CD14-positive monocyte (primary cell): ENCODE measurements at regions not wholly inside any gene's neighbourhood (a gene's known extent, or its start where the extent isn't known, plus 50 kb on each side); places are given as distances from the start of the nearest gene placed in this dataset.

Source experiments
- DNase-seq, 3 donors: peaks; one replicate each; pipeline ENCODE4 v3.0.0-alpha.2; 2011 to 2022
- H2AFZ ChIP-seq: 2 replicates; pipeline ENCODE4 v1.6.0; 2012; ENCODE audit warnings: mild to moderate bottlenecking, low read depth, low read length, inconsistent platforms; ENCODE audit not compliant: insufficient read depth, poor library complexity, severe bottlenecking
- H3K27ac ChIP-seq, 2 donors: 1 replicate in 1 of 2; 2 replicates in 1 of 2; pipeline ENCODE4 v1.5.1; 2012 to 2013; ENCODE audit warnings: low read length in 2 of 2, control low read depth in 1 of 2, inconsistent platforms in 1 of 2, low read depth in 1 of 2, mild to moderate bottlenecking in 1 of 2
- H3K27me3 ChIP-seq, 2 donors: one replicate each; pipeline versions ENCODE4 v1.6.0 to v1.6.1; 2011 to 2013; ENCODE audit warnings: low read length in 2 of 2; ENCODE audit not compliant: control insufficient read depth in 2 of 2, insufficient read depth in 2 of 2
- H3K36me3 ChIP-seq, 2 donors: replicated peaks in 1 of 2; 1 replicate in 1 of 2; 2 replicates in 1 of 2; pipeline versions ENCODE4 v1.5.1 to v1.6.1; 2012 to 2013; ENCODE audit warnings: low read length in 2 of 2, control low read depth in 1 of 2, inconsistent platforms in 1 of 2, mild to moderate bottlenecking in 1 of 2; ENCODE audit not compliant: insufficient read depth in 2 of 2, control insufficient read depth in 1 of 2
- H3K4me1 ChIP-seq, 2 donors: 1 replicate in 1 of 2; 2 replicates in 1 of 2; pipeline versions ENCODE4 v1.5.1 to v1.6.1; 2012 to 2013; ENCODE audit warnings: low read length in 2 of 2, control low read depth in 1 of 2, inconsistent platforms in 1 of 2, mild to moderate bottlenecking in 1 of 2, moderate library complexity in 1 of 2; ENCODE audit not compliant: insufficient read depth in 2 of 2, control insufficient read depth in 1 of 2
- H3K4me2 ChIP-seq: replicated peaks from 2 replicates; pipeline ENCODE3; 2012; ENCODE audit warnings: low read length, moderate library complexity, mild to moderate bottlenecking; ENCODE audit not compliant: poor library complexity, severe bottlenecking; ENCODE audit errors: extremely low read depth
- H3K4me3 ChIP-seq, 3 experiments: fragments of 200-600 bp in 1 of 3; sonication (generic) in 1 of 3; replicated peaks in 1 of 3; 1 replicate in 2 of 3; 2 replicates in 1 of 3; pipeline ENCODE4 v1.5.1; 2011 to 2013; ENCODE audit warnings: low read length in 3 of 3, mild to moderate bottlenecking in 3 of 3, control low read depth in 2 of 3, low read depth in 2 of 3, inconsistent platforms in 1 of 3, moderate library complexity in 1 of 3
- H3K79me2 ChIP-seq: 2 replicates; pipeline ENCODE4 v1.6.0; 2012; ENCODE audit warnings: mild to moderate bottlenecking, control low read depth, inconsistent platforms, low read length, moderate library complexity; ENCODE audit not compliant: insufficient read depth
- H3K9ac ChIP-seq: 2 replicates; pipeline ENCODE4 v1.6.0; 2017; ENCODE audit warnings: low read length, mild to moderate bottlenecking; ENCODE audit not compliant: insufficient read depth, poor library complexity, severe bottlenecking
- H3K9me3 ChIP-seq, 2 donors: replicated peaks in 1 of 2; 1 replicate in 1 of 2; 2 replicates in 1 of 2; pipeline versions ENCODE4 v1.5.1 to v1.6.1; 2012 to 2013; ENCODE audit warnings: low read length in 2 of 2, control low read depth in 1 of 2; ENCODE audit not compliant: control insufficient read depth in 1 of 2, insufficient read depth in 1 of 2
- H4K20me1 ChIP-seq: 2 replicates; pipeline ENCODE4 v1.6.0; 2012; ENCODE audit warnings: mild to moderate bottlenecking, low read length, control low read depth, moderate library complexity; ENCODE audit not compliant: insufficient read depth
- H3K27ac Mint-ChIP-seq, 7 donors: one replicate each; pipeline ENCODE4 v1.8.0; 2020; ENCODE audit warnings: mild to moderate bottlenecking in 7 of 7, mixed read lengths in 7 of 7, moderate library complexity in 6 of 7, inconsistent platforms in 2 of 7
- H3K27me3 Mint-ChIP-seq, 3 donors: one replicate each; pipeline ENCODE4 v1.8.0; 2021 to 2022; ENCODE audit warnings: low read depth in 3 of 3, mild to moderate bottlenecking in 3 of 3, mixed read lengths in 3 of 3, moderate library complexity in 3 of 3, inconsistent platforms in 1 of 3
- H3K36me3 Mint-ChIP-seq, 2 donors: one replicate each; pipeline ENCODE4 v1.8.0; 2020; ENCODE audit warnings: mixed read lengths in 2 of 2, inconsistent platforms in 1 of 2, mild to moderate bottlenecking in 1 of 2
- H3K4me1 Mint-ChIP-seq: one replicate; pipeline ENCODE4 v1.8.0; 2020; ENCODE audit warnings: mild to moderate bottlenecking, mixed read lengths
- H3K4me3 Mint-ChIP-seq, 2 donors: one replicate each; pipeline ENCODE4 v1.8.0; 2020; ENCODE audit warnings: mild to moderate bottlenecking in 2 of 2, mixed read lengths in 2 of 2, moderate library complexity in 1 of 2
- H3K9me3 Mint-ChIP-seq, 7 donors: one replicate each; pipeline ENCODE4 v1.8.0; 2020 to 2022; ENCODE audit warnings: mixed read lengths in 7 of 7, mild to moderate bottlenecking in 6 of 7, moderate library complexity in 6 of 7, inconsistent platforms in 2 of 7
- CTCF ChIP-seq: fragments of 200-600 bp; IDR thresholded peaks from one replicate; pipeline ENCODE4 v1.8.0; 2022; ENCODE audit warnings: antibody characterized with exemption, mild to moderate bottlenecking
- WGBS: methylation state at CpG from one replicate; pipeline ENCODE4 v1.1.5; 2013; ENCODE audit warnings: missing lambda C conversion rate; ENCODE audit not compliant: insufficient coverage; 5-methylcytosine and 5-hydroxymethylcytosine counted together
- intact Hi-C, 2 donors: fragments of 100-400 bp; cut with micrococcal nuclease; formaldehyde crosslinking; loops; one replicate each; pipeline versions ENCODE4 v1.15.0 to v1.15.1; 2023

- Mint-ChIP-seq H3K27ac (no peak overlapping the region), H3K9me3 (peaks cover 6 to 20% (median 10%) of the 10 kb centered on the region in 7 donors), H3K27me3 (peaks cover 0 to 4% (median 1%) of the 10 kb centered on the region in 3 donors), H3K4me1 (peaks cover 4% of the 10 kb centered on the region), H3K36me3 (no peaks in the 10 kb centered on the region), H3K4me3 (no peak overlapping the region)
- WGBS, result 100% methylated on average over 2 of the region's 4 CpGs
- Histone ChIP-seq H3K4me2 (no peak overlapping the region), H3K9ac (no peak overlapping the region), H4K20me1 (no peaks in the 10 kb centered on the region), H3K4me3 (no peak overlapping the region), H3K27me3 (no peaks in the 10 kb centered on the region), H3K79me2 (no peaks in the 10 kb centered on the region), H3K36me3 (no peaks in the 10 kb centered on the region), H3K4me1 (peaks cover 0 to 5% of the 10 kb centered on the region in 2 donors), H3K9me3 (peaks cover 0 to 5% of the 10 kb centered on the region in 2 donors), H2AFZ (no peak overlapping the region), H3K27ac (no peak overlapping the region)
- no peak for DNase-seq
- TF ChIP-seq CTCF, result no peak
- intact Hi-C loops, result no loop called here
Observed at GRCh38 chr12:91556909-91557308, 374.3 kb upstream of the DCN start.

GRCh38 chr12:91555436-91556415 lies 373.1 kb upstream of the DCN start:
- peaks cover 0 to 7% of the 10 kb centered on the region in 2 donors for H3K4me1 ChIP-seq
- intact Hi-C loops, result no loop called here
- no peak overlapping the region for H2AFZ ChIP-seq
- Mint-ChIP-seq H3K4me3 (no peak overlapping the region), H3K4me1 (peaks cover 9% of the 10 kb centered on the region), H3K9me3 (peaks cover 6 to 20% (median 12%) of the 10 kb centered on the region in 7 donors), H3K27ac (no peak overlapping the region), H3K27me3 (peaks cover 0 to 4% (median 1%) of the 10 kb centered on the region in 3 donors), H3K36me3 (no peaks in the 10 kb centered on the region)
- peaks cover 0 to 5% of the 10 kb centered on the region in 2 donors for H3K9me3 ChIP-seq
- H4K20me1 ChIP-seq, result no peaks in the 10 kb centered on the region
- 96% methylated on average over 3 of the region's 7 CpGs for WGBS
- DNase-seq, result no peak
- H3K4me2 ChIP-seq, result no peak overlapping the region
- H3K79me2 ChIP-seq, result no peaks in the 10 kb centered on the region
- no peak overlapping the region for H3K4me3 ChIP-seq
- no peak for TF ChIP-seq CTCF
- no peaks in the 10 kb centered on the region for H3K27me3 ChIP-seq
- H3K36me3 ChIP-seq, result no peaks in the 10 kb centered on the region
- H3K9ac ChIP-seq, result no peak overlapping the region
- no peak overlapping the region for H3K27ac ChIP-seq
